Brain microvascular endothelial cell (primary cell): ENCODE measurements at regions not wholly inside any gene's neighbourhood (a gene's known extent, or its start where the extent isn't known, plus 50 kb on each side); places are given as distances from the start of the nearest gene placed in this dataset.

Experiments used
- DNase-seq: peaks from one replicate; pipeline ENCODE4 v3.0.0-alpha.2; 2020
- H3K27ac ChIP-seq: fragments of 250-450 bp; sonication (Bioruptor Pico); 2 replicates; pipeline ENCODE4 v1.5.1; 2020; ENCODE audit warnings: mild to moderate bottlenecking, moderate library complexity
- H3K27me3 ChIP-seq: fragments of 250-450 bp; sonication (Bioruptor Pico); replicated peaks from 2 replicates; pipeline ENCODE4 v1.5.1; 2020; ENCODE audit warnings: mild to moderate bottlenecking
- H3K36me3 ChIP-seq: fragments of 250-450 bp; sonication (Bioruptor Pico); replicated peaks from 2 replicates; pipeline ENCODE4 v1.5.1; 2020; ENCODE audit warnings: mild to moderate bottlenecking
- H3K4me3 ChIP-seq: 2 replicates; pipeline ENCODE4 v1.5.1; 2011; ENCODE audit warnings: low read depth, mild to moderate bottlenecking, control low read depth, low read length, moderate library complexity
- in situ Hi-C: cut with HindIII; loops from 2 replicates; pipeline ENCODE4 v1.10.0; 2017; ENCODE audit warnings: low sequenced_read_pairs, low pct_ligation_motif_present
- TF ChIP-seq, protein P1 (sequence below): IDR thresholded peaks from 2 replicates; pipeline ENCODE4 v1.5.1; 2011; ENCODE audit warnings: low read depth, mild to moderate bottlenecking, moderate library complexity, low read length, control low read depth, inconsistent platforms; ENCODE audit errors: missing control alignments

DNA sequence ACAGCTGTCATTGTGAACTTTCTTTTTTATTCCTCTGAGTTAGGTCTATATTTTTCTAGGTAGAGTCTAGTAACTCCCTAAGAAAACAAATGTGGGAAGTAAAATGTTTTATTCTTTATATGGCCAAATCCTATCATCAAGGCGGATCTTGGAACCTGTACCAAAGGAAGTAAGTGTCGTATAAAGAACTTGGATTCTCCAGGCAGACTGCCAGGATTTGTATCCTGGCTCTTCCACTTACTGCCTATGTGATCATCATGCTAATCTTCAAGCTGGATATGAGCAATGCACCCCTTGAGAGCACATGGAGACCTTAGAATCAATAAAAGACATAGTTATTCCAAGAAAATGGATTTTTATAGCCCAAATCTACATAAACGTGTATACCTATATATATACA lies 286.5 kb downstream of the PCDH17 start:
- Histone ChIP-seq H3K4me3 (no peak overlapping the region), H3K36me3 (no peaks in the 10 kb centered on the region), H3K27me3 (no peaks in the 10 kb centered on the region), H3K27ac (no peak overlapping the region)
- TF ChIP-seq, protein P1, sequence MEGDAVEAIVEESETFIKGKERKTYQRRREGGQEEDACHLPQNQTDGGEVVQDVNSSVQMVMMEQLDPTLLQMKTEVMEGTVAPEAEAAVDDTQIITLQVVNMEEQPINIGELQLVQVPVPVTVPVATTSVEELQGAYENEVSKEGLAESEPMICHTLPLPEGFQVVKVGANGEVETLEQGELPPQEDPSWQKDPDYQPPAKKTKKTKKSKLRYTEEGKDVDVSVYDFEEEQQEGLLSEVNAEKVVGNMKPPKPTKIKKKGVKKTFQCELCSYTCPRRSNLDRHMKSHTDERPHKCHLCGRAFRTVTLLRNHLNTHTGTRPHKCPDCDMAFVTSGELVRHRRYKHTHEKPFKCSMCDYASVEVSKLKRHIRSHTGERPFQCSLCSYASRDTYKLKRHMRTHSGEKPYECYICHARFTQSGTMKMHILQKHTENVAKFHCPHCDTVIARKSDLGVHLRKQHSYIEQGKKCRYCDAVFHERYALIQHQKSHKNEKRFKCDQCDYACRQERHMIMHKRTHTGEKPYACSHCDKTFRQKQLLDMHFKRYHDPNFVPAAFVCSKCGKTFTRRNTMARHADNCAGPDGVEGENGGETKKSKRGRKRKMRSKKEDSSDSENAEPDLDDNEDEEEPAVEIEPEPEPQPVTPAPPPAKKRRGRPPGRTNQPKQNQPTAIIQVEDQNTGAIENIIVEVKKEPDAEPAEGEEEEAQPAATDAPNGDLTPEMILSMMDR = no peak
- in situ Hi-C loops = no loop called here
- no peak for DNase-seq

DNA sequence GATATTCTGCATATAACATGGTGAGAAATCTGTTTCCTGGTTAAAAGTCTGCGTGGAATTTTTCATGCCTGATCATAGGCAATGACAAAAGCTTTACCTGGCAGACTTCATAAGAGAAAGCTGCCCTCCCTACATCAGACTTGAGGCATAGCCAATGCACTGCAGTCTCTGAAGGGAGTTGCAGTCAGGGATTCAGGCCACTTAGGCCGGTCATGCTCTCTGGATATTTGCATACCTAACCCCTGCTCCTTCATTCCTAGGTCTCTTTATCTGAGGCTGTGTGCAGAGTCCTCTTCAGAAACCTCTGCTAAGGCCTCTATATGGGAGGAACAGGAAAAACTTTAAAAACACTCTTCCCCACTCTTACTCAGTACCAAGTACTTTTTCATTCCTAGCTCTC lies 287.4 kb downstream of the PCDH17 start:
- TF ChIP-seq, protein P1 = no peak
- no peaks in the 10 kb centered on the region for H3K27me3 ChIP-seq
- H3K36me3 ChIP-seq = no peaks in the 10 kb centered on the region
- no peak overlapping the region for H3K27ac ChIP-seq
- no peak overlapping the region for H3K4me3 ChIP-seq
- DNase-seq = no peak
- in situ Hi-C loops = no loop called here

DNA sequence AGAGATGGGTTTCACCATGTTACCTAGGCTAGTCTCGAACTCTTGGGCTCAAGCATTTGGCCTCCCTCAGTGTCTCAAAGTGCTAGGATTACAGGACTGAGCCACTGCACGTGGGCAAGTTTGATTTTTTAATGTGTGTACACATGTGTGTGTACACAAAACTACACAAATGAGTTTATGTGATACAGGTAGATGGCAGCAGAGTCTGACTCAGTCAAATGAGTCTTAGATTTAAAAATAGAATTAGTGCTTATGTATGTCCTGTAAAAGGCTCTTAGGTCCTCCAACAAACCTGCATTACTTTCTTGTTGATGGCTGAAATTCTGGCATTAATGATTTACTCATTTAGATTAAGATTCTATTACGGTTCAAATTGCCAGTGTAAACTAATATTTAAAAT lies 293.7 kb downstream of the PCDH17 start:
- TF ChIP-seq, protein P1 = no peak
- no peak for DNase-seq
- in situ Hi-C loops = no loop called here

DNA sequence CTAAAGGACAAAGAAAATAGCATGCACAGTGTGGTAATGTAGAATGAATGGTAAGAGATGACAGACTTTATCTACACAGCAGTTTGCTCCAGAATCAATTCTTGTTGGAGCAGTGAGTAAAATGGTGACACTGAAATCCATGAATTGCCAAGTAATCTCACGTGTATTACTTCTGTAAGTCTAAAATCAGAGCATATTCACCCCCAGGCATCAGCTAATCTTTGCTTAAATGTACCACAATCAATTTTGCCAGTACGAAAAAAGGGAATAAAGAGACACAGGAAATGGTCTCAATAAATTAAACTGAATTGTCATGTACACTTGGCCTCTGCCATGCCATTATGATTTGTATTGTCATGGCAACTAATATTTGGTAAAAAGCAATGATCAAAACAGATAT lies 294.2 kb downstream of the PCDH17 start:
- in situ Hi-C loops = no loop called here
- Histone ChIP-seq H3K27ac (no peak overlapping the region), H3K36me3 (no peaks in the 10 kb centered on the region), H3K27me3 (no peaks in the 10 kb centered on the region), H3K4me3 (no peak overlapping the region)
- TF ChIP-seq, protein P1 = no peak
- DNase-seq = no peak

More for the DNA sequence above, 293.7 kb downstream of the PCDH17 start:
- H3K4me3 ChIP-seq = no peak overlapping the region
- H3K27me3 ChIP-seq = no peaks in the 10 kb centered on the region
- no peaks in the 10 kb centered on the region for H3K36me3 ChIP-seq
- H3K27ac ChIP-seq = no peak overlapping the region

DNA sequence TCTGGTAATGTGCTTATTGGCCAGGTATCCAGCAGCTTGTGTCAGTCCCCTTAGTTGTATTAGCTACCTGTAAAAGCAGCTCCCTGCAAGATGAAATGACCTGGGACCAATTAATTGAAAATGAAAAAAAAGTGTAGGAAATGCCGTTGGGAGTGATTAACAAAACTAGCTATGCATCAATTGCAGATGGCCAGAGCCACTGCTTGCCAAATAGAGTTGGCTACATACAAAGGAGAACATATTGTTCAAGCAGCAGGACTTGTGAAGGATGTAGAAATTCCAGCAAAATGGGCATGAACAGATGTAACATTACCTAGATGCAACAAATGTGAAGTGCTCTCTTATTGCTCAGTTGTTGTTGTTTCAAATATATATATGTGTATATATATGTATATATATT lies 300.5 kb downstream of the PCDH17 start:
- Histone ChIP-seq H3K27me3 (no peaks in the 10 kb centered on the region), H3K36me3 (no peaks in the 10 kb centered on the region), H3K4me3 (no peak overlapping the region), H3K27ac (no peak overlapping the region)
- DNase-seq = no peak
- TF ChIP-seq, protein P1 = no peak
- in situ Hi-C loops = no loop called here

DNA sequence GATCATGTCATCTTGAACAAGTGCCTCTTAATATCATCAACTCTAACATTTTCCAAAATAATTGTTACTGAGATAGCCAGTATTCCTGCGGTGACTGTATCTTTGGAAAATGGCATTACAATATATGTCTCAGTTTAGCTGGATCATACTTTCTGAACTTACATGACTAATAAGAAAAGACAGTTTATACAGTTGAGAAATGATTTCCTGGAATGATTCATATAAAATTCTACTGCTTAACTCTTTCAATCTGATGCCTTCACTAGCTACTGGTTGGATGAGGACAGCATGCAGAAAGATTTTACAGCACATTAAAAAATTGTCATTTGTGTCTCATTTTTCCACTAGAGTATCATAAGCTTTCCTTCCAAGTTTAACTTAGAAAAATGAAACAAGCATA lies 302.1 kb downstream of the PCDH17 start:
- in situ Hi-C loops = no loop called here
- TF ChIP-seq, protein P1 = no peak
- H3K27ac ChIP-seq = no peak overlapping the region
- H3K4me3 ChIP-seq = no peak overlapping the region
- H3K27me3 ChIP-seq = no peaks in the 10 kb centered on the region
- no peaks in the 10 kb centered on the region for H3K36me3 ChIP-seq
- no peak for DNase-seq
